Fibroblast of villous mesenchyme (primary cell): ENCODE measurements at regions not wholly inside any gene's neighbourhood (a gene's known extent, or its start where the extent isn't known, plus 50 kb on each side); places are given as distances from the start of the nearest gene placed in this dataset.
A peak's percentile ranks its signal among the peaks of the same experiment; 100 is the strongest.
"Not testable (repeated sequence)": the region's sequence is repeated elsewhere in the genome, so short reads cannot be mapped to it uniquely, and the experiment has no call there.

ENCODE experiments used
- DNase-seq: peaks from one replicate; pipeline ENCODE4 v3.0.0-alpha.2; 2010; ENCODE audit warnings: low read depth
- H3K4me3 ChIP-seq: 2 replicates; pipeline ENCODE4 v1.5.1; 2011; ENCODE audit warnings: low read depth, mild to moderate bottlenecking, low read length
- CTCF ChIP-seq: IDR thresholded peaks from 2 replicates; pipeline ENCODE4 v1.5.1; 2012; ENCODE audit warnings: low read depth, mild to moderate bottlenecking, low read length; ENCODE audit not compliant: insufficient read depth

- no peak overlapping the region for H3K4me3 ChIP-seq
- DNase-seq: no peak
- no peak for TF ChIP-seq CTCF
Observed at GRCh38 chr4:116551806-116552205, 533.6 kb downstream of the TRAM1L1 start.

GRCh38 chr4:116547632-116548031 lies 537.7 kb downstream of the TRAM1L1 start:
- DNase-seq: no peak
- no peak for TF ChIP-seq CTCF

GRCh38 chr4:116546759-116547158 lies 538.6 kb downstream of the TRAM1L1 start:
- no peak for DNase-seq
- no peak for TF ChIP-seq CTCF
- H3K4me3 ChIP-seq: no peak overlapping the region

More at GRCh38 chr4:116547632-116548031, 537.7 kb downstream of the TRAM1L1 start:
- no peak overlapping the region for H3K4me3 ChIP-seq

GRCh38 chr4:116544946-116545345 lies 540.4 kb downstream of the TRAM1L1 start:
- DNase-seq: no peak
- TF ChIP-seq CTCF: no peak
- H3K4me3 ChIP-seq: no peak overlapping the region

- DNase-seq: no peak
- no peak overlapping the region for H3K4me3 ChIP-seq
- no peak for TF ChIP-seq CTCF
Observed at GRCh38 chr4:116539744-116540143, 545.6 kb downstream of the TRAM1L1 start.

- no peak for TF ChIP-seq CTCF
- DNase-seq: no peak
Observed at GRCh38 chr4:116537828-116538227, 547.5 kb downstream of the TRAM1L1 start.

GRCh38 chr4:116536024-116536423 lies 549.4 kb downstream of the TRAM1L1 start:
- DNase-seq, H3K4me3 ChIP-seq: not testable (repeated sequence)

More at GRCh38 chr4:116537828-116538227, 547.5 kb downstream of the TRAM1L1 start:
- H3K4me3 ChIP-seq: no peak overlapping the region

- TF ChIP-seq CTCF: no peak
- DNase-seq: peak; percentile 16
- no peak overlapping the region for H3K4me3 ChIP-seq
Observed at GRCh38 chr4:116531870-116532269, 553.5 kb downstream of the TRAM1L1 start.
